ENCODE measurements at regions not wholly inside any gene's neighbourhood (a gene's known extent, or its start where the extent isn't known, plus 50 kb on each side); places are given as distances from the start of the nearest gene placed in this dataset.

DNA sequence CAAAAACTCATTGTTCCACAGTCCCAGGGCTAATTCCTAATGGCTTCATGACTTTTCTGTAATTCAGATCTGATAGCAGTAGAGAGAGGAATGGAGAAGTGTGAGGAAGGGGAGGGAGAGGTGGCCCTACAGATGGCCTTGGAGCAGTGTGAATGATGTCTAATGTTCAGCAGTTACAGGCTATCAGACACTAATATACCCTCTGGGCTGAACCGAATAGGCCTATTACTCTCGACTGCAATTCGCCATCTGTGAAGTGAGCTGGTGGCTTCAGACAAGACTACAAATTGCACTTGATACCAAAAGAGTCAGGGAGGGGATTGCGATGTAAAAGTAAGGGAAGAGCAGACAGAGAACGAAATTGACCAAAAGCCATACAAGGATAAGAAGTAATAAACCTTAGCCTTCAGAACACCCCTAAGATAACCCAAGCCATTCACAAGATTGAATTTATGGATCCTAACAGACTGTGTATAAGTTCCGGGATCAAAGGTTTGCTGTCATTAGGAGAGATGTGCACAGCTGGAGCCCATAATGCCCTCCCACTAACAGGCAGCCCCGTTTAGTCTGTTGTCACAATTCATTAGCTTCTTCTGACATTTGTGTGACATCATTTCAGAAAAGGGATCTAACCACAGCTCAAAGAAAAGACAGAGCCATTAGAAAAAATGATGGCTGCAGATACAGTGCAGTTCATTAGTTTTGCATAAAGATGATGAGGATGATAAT is 642.4 kb upstream of the API5 start:
- Histone ChIP-seq H3K36me3 (replicated peaks; ENCODE audit: control insufficient read depth, insufficient read depth, low read length) (no peaks in the 10 kb centered on the region), H3K4me3 (ENCODE audit: insufficient read depth, low read depth, low read length) (no peak overlapping the region), H3K27me3 (ENCODE audit: control insufficient read depth, insufficient read depth, low read length) (no peaks in the 10 kb centered on the region)
- DNase-seq, result no peak

DNA sequence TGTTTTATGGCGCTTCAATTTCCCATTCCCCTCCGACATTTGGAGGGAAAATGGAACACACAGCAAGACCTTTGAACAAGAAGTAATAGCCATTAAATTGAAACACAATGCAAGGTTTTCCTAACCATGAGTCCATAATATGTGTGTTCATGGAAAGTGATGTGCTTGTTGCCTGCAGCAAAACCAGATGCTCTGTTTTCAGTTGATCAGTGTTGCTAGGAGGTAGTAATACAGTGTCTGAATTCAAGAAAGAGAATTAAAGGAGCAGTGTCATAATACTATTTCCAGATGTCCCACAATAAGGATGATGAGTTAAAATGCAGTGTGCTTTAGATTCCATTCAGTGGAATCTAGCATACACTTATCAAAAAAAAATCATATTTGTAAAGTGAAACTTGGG is 637.4 kb upstream of the API5 start:
- no peak overlapping the region for H3K4me3 ChIP-seq (ENCODE audit: insufficient read depth, low read depth, low read length)
- no peak for DNase-seq
- H3K27me3 ChIP-seq (ENCODE audit: control insufficient read depth, insufficient read depth, low read length), result no peaks in the 10 kb centered on the region
- no peaks in the 10 kb centered on the region for H3K36me3 ChIP-seq (replicated peaks; ENCODE audit: control insufficient read depth, insufficient read depth, low read length)

DNA sequence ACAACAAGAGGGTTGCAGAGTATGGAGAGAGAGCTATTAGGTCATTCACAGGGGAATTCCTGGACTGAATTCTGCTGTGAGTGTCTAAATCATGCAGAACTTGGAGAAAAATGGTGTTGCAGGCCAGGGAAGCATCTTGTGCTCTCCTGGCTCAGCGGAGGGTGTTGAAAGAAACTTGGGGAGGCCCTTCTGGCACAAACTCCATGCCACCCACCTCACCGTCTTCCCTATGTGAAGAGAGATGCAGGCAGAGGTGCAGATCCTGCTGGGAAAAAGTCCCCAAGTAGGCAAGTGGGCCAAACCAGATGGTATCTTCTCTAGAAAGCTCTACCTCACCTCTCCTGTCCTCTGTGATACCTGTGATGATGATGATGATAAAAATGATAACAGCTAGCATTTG is 604.3 kb upstream of the API5 start:
- Histone ChIP-seq H3K4me3 (ENCODE audit: insufficient read depth, low read depth, low read length) (no peak overlapping the region), H3K27me3 (ENCODE audit: control insufficient read depth, insufficient read depth, low read length) (no peaks in the 10 kb centered on the region), H3K36me3 (replicated peaks; ENCODE audit: control insufficient read depth, insufficient read depth, low read length) (no peaks in the 10 kb centered on the region)
- DNase-seq, result no peak

DNA sequence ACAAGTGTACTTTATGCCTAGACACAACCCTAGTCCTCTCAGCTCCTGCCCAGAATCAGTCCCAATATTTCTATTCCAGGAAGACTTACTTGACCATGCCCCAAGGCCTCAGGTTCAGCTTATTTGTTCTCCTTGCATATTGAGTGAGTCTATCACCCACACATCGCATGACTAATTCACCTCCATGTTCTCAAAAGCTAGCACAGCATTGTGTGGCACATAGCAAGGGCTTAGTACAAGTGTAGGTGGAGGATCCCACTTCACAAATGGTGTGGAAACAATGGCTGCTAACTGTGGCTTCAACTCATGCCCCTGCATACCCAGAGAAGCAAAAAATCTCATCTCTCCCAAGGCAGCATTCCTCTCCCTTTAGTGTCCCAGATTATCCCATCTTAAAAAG is 602.6 kb upstream of the API5 start:
- DNase-seq, result no peak
- Histone ChIP-seq H3K4me3 (ENCODE audit: insufficient read depth, low read depth, low read length) (no peak overlapping the region), H3K36me3 (replicated peaks; ENCODE audit: control insufficient read depth, insufficient read depth, low read length) (no peaks in the 10 kb centered on the region), H3K27me3 (ENCODE audit: control insufficient read depth, insufficient read depth, low read length) (no peaks in the 10 kb centered on the region)

DNA sequence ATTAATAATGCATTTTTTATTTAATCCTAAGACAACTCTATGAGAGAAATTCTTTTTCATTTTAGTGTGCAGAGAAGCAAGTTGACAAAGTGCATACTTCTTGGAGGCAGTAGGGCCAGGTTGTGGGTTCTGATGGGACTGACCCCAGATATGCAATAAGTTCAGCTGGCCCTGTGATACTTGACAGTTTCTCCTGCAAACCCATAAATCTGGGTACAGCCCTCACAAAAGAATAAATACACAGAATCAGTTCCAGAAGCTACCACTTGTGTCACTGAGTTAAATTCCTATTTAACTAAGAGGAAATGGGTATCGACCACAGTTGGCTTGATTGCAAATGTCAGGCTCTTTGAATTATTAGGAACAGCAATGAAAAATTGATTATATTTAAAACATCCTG is 598.5 kb upstream of the API5 start:
- H3K4me3 ChIP-seq (ENCODE audit: insufficient read depth, low read depth, low read length), result no peak overlapping the region
- DNase-seq, result no peak
- H3K27me3 ChIP-seq (ENCODE audit: control insufficient read depth, insufficient read depth, low read length), result no peaks in the 10 kb centered on the region
- no peaks in the 10 kb centered on the region for H3K36me3 ChIP-seq (replicated peaks; ENCODE audit: control insufficient read depth, insufficient read depth, low read length)

DNA sequence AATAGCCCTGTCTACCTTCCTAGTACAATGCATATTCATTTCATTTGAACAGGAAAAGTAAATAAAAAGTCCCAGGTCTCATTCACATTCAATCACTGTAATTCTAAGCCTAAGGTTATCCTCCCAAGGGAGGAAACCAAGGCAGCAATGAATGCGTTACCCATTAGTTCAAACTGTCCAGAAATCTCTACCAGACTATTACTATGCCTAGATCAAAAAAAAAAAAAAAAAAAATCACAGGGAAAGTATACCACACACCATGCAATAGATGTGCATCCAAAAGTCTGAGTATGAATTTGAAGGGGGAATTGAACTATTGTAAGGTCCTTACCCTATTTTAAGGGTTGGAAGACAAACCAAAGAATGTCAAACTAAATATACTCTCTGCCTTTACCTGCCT is 598.0 kb upstream of the API5 start:
- Histone ChIP-seq H3K27me3 (ENCODE audit: control insufficient read depth, insufficient read depth, low read length) (no peaks in the 10 kb centered on the region), H3K36me3 (replicated peaks; ENCODE audit: control insufficient read depth, insufficient read depth, low read length) (no peaks in the 10 kb centered on the region), H3K4me3 (ENCODE audit: insufficient read depth, low read depth, low read length) (no peak overlapping the region)
- no peak for DNase-seq

DNA sequence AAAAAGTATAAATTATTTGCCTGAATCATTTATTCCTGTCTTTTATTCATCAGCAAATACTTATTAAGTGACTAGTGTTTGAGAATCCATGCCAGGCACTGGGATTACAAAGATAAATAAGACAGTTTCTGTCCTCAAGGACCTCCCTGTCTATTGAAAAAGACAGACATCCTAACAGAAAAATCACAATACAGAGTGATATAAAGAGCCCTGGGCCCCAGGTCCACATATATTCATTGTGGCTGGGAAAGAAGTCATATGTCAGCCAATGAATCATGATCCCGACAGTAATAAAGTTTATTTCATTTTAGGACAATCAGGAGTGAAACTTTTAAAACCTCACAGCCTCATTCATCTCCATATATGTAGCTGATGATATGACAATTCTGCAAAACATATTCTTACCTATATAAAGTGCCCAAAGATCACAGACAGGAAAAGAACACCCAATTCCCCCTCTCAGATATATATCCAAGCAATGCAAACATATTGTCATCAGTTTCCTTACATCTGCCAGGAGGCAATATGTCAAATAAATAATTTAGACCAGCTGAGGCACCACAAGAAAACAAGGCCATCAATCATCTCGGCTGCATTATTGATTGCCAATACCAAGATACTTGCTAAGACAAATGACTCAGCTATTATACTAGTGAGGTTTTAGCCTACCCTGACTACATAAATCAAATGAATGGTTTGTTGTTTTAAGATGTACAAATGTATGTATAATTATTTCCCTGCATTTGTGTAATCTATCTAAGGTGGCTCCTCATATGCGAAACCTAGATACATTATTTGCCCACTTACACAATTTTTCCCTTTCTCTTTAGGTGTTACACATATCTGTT is 590.9 kb upstream of the API5 start:
- DNase-seq, result no peak
- no peak overlapping the region for H3K4me3 ChIP-seq (ENCODE audit: insufficient read depth, low read depth, low read length)
- H3K27me3 ChIP-seq (ENCODE audit: control insufficient read depth, insufficient read depth, low read length), result no peaks in the 10 kb centered on the region
- H3K36me3 ChIP-seq (replicated peaks; ENCODE audit: control insufficient read depth, insufficient read depth, low read length), result no peaks in the 10 kb centered on the region

DNA sequence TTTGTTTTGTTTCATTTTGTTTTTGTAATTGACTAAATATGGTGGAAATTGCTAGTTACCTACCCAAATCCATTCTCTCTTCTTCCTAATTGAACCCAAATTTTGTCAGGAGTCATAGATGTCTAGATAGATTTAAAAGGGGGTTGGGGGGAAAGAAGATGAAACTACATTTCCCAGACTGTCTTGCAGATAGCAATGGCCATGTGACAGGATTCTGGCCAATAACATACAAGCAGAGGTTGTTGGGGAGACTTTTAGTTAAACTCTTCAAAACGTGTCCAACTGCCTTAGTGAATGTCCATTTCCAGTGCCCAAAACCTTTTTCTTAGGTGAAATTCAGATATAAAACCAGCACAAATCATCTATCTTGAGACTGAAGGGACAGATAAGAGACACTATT is 583.9 kb upstream of the API5 start:
- H3K36me3 ChIP-seq (replicated peaks; ENCODE audit: control insufficient read depth, insufficient read depth, low read length), result no peaks in the 10 kb centered on the region
- no peak for DNase-seq
- H3K4me3 ChIP-seq (ENCODE audit: insufficient read depth, low read depth, low read length), result no peak overlapping the region
- no peaks in the 10 kb centered on the region for H3K27me3 ChIP-seq (ENCODE audit: control insufficient read depth, insufficient read depth, low read length)

DNA sequence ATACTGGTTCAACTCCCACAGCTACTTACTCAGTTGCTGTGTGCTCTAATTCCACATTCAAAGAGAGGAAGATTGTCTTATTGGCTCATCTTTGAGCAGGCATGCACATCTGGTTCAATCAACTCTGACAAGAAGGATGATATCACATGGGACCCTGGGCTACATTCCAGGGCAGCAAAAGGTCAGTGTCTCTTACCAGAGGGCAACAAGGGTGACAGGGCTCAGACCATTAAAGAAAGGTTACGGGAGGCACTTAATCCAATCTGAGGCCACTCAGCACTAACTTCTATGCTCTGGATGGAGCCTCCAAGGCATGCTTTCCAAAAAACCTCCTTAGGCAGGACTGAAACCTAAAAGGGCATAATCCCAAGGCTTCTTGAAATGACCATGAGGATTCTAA is 549.4 kb upstream of the API5 start:
- DNase-seq, result no peak
- H3K27me3 ChIP-seq (ENCODE audit: control insufficient read depth, insufficient read depth, low read length), result no peaks in the 10 kb centered on the region
- H3K4me3 ChIP-seq (ENCODE audit: insufficient read depth, low read depth, low read length), result no peak overlapping the region
- no peaks in the 10 kb centered on the region for H3K36me3 ChIP-seq (replicated peaks; ENCODE audit: control insufficient read depth, insufficient read depth, low read length)

DNA sequence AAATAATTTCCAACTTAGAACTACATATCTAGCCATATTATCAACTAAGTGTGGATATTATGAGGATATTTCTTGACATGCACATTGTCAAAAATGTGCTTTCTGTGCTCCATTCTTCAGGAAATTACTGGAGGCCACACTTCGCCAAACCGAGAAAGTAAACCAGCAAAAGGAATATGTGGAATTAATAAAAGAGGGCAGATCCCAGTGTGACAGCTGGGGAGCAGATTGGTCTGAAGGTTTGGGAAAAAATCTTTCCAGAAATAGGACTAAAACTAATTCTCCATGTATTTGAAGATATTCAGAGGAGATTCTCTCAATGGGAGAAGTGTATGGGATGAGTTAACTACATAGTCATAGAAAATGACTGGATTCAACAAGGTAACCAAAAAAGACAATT is 546.9 kb upstream of the API5 start:
- DNase-seq, result no peak
- H3K4me3 ChIP-seq (ENCODE audit: insufficient read depth, low read depth, low read length), result no peak overlapping the region

DNA sequence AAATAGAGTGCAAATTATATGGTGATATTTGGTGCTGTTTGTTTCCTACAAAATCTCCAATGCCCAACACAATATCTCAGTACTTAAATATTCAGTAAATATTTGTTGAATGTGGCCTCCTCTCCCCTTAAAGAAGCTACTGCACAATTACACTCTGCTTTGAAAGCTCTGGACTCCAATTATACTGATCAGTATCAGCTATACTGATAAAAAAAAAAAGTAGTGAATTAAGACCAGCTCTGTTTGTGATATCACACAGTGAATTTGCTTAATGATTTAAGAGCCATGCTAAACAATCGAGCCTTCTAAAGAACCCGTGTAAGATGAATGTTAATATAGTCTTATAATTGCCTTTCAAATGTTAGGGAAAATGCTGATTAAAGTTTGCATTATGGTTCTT is 543.2 kb upstream of the API5 start:
- H3K4me3 ChIP-seq (ENCODE audit: insufficient read depth, low read depth, low read length), result no peak overlapping the region
- H3K36me3 ChIP-seq (replicated peaks; ENCODE audit: control insufficient read depth, insufficient read depth, low read length), result no peaks in the 10 kb centered on the region
- H3K27me3 ChIP-seq (ENCODE audit: control insufficient read depth, insufficient read depth, low read length), result no peaks in the 10 kb centered on the region
- DNase-seq, result no peak

More for the DNA sequence above, 546.9 kb upstream of the API5 start:
- Histone ChIP-seq H3K36me3 (replicated peaks; ENCODE audit: control insufficient read depth, insufficient read depth, low read length) (no peaks in the 10 kb centered on the region), H3K27me3 (ENCODE audit: control insufficient read depth, insufficient read depth, low read length) (no peaks in the 10 kb centered on the region)

DNA sequence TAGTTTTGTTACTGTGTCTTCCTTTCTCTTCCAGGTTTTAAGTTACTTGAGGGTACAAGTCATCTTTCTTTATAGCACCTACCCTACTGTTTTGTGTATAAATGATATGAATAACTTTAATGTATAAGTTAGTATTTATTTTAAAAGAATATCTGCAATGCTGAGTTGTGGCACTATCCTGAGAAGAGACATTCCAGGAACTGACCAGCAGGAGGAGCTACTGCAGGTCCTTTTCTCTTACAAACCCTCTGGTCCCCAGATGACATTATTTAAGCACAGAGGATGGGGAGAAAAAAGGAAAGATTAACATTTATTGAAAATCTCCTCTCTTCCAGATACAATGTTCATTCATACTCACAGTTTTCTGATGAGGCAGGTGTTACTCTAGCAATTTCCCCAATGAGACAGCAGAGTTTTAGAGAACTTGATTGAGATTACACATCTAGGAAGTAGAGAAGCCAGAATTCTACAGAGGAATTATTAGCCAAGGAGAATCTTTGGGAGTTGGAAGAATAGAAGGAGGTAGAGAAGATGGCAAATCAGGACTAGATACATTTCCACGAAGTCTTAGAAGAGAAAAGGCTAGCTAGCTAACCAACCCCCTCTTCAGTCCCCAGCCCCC is 541.2 kb upstream of the API5 start:
- no peaks in the 10 kb centered on the region for H3K36me3 ChIP-seq (replicated peaks; ENCODE audit: control insufficient read depth, insufficient read depth, low read length)
- H3K27me3 ChIP-seq (ENCODE audit: control insufficient read depth, insufficient read depth, low read length), result no peaks in the 10 kb centered on the region
- peak; percentile 29 for DNase-seq
- no peak overlapping the region for H3K4me3 ChIP-seq (ENCODE audit: insufficient read depth, low read depth, low read length)

DNA sequence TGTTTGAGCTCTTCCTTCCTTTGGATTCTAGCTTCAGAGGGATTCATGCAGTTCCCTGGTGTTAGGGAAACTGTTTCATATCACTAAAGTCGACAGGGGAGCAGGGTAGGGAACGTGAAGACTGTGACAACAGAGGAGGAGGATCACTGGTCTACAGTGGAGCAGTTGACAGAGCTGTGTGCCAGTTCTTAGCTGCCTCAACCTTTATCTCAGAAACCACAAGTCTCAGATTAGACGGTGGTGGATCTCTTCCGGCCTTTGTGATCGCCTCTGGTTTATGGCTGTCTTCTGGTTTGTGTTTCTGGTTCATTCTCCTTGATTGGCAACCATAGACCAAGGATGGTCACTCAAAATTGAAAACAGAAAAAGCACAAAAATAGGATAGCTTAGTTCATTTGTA is 538.9 kb upstream of the API5 start:
- Histone ChIP-seq H3K36me3 (replicated peaks; ENCODE audit: control insufficient read depth, insufficient read depth, low read length) (no peaks in the 10 kb centered on the region), H3K4me3 (ENCODE audit: insufficient read depth, low read depth, low read length) (no peak overlapping the region), H3K27me3 (ENCODE audit: control insufficient read depth, insufficient read depth, low read length) (no peaks in the 10 kb centered on the region)
- DNase-seq, result no peak

DNA sequence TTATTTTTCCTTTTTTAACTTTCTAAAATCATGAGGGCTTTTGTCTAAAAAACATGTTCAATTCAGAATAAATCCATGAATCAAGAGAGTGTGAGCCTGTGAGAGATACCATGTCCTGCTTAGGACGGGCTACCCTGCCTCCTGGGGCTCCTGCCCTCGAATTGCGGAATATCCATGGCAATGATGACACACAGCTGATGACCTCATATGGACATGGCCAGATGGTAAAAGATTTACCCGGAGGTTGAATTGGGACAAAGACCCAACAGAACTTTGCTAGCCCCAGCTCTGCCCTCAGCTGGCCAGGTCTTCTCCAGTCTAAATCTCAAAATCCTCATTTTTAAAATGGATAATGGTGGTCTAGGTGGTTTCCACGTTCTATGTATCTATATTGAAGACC is 538.1 kb upstream of the API5 start:
- no peak overlapping the region for H3K4me3 ChIP-seq (ENCODE audit: insufficient read depth, low read depth, low read length)
- DNase-seq, result no peak
- H3K27me3 ChIP-seq (ENCODE audit: control insufficient read depth, insufficient read depth, low read length), result no peaks in the 10 kb centered on the region
- no peaks in the 10 kb centered on the region for H3K36me3 ChIP-seq (replicated peaks; ENCODE audit: control insufficient read depth, insufficient read depth, low read length)

DNA sequence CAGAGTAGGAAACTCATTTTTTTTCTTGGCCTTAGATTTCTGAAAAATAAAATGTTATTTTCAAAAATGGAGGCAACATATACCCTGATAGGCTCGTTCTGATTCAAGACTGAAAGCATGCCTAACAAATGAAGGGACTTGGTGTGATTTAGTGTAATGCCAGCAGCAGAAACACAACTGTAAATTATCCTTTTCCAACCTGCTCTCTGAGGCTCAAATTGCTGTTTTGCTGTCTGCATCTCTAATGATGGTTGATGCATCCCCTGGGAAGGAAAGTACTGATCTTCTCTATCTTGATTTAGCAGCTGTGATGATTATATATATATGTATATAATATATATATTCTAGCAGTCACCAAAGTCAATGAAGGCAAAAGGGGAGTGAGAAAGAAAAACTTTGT is 537.2 kb upstream of the API5 start:
- no peaks in the 10 kb centered on the region for H3K36me3 ChIP-seq (replicated peaks; ENCODE audit: control insufficient read depth, insufficient read depth, low read length)
- no peaks in the 10 kb centered on the region for H3K27me3 ChIP-seq (ENCODE audit: control insufficient read depth, insufficient read depth, low read length)
- no peak for DNase-seq
- no peak overlapping the region for H3K4me3 ChIP-seq (ENCODE audit: insufficient read depth, low read depth, low read length)

Measured in H7 (cell line).